A204.1 (cell line): ENCODE measurements at regions not wholly inside any gene's neighbourhood (a gene's known extent, or its start where the extent isn't known, plus 50 kb on each side); places are given as distances from the start of the nearest gene placed in this dataset.
"Not testable (repeated sequence)": the region's sequence is repeated elsewhere in the genome, so short reads cannot be mapped to it uniquely, and the experiment has no call there.

Experiments used
- FAIRE-seq: peaks from 2 replicates; lab custom pipeline; 2012; peaks lifted over from hg19 to GRCh38; lab: Jason Lieb, UNC

- no peak for FAIRE-seq
Observed at GRCh38 chr5:28603869-28604268, 1565.5 kb upstream of the CDH9 start.

DNA sequence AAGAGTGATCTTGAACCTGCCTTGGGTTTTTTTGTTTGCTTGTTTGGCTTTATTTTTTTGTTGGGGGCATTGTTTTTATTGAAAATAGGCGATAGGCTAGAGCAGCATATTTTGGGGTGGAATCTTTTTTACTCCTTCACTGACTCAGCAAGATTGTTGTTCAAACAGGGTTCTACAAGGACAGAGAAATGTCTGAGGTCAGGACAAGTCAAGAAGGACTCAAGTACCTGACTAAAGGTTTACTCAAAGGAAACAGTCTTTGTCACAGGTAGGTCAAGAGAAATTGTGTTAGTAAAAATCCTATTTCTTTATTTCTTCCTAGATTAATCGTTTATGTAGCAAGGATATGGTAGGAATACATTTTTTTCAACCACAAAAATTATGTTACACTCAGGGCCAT lies 1564.0 kb upstream of the CDH9 start:
- FAIRE-seq = no peak

DNA sequence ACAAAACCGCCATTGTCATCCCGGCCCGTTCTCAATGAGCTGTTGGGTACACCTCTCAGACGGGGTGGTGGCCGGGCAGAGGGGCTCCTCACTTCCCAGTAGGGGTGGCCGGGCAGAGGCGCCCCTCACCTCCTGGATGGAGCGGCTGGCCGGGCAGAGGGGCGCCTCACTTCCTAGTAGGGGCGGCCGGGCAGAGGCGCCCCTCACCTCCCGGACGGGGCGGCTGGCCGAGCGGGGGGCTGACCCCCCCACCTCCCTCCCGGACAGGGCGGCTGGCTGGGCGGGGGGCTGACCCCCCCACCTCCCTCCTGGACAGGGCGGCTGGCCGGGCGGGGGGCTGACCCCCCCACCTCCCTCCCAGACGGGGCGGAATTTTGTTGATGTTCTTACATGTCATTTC lies 1558.3 kb upstream of the CDH9 start:
- not testable (repeated sequence) for FAIRE-seq

- no peak for FAIRE-seq
Observed at GRCh38 chr5:28580616-28581015, 1542.2 kb upstream of the CDH9 start.

DNA sequence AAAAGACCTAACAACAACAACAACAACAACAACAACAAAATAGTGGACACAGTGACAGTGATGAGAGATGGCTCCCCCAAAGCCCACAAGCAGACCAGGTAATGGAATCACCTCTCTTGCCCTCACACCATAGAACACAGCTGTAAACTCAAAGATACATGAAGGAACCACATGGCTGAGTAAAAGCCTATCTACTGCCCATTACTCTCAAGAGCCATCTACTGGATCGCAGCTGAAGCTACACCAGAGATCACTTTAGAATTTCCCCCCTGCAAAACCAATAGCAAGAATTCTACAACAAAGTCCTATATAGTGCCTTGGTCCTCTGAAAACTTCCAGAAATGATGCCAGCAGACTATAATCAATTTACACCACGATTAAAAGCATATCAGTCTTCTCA lies 1537.6 kb upstream of the CDH9 start:
- FAIRE-seq = no peak

- FAIRE-seq = no peak
Observed at GRCh38 chr5:28575368-28575767, 1537.0 kb upstream of the CDH9 start.

GRCh38 chr5:28574606-28575005 lies 1536.2 kb upstream of the CDH9 start:
- no peak for FAIRE-seq

DNA sequence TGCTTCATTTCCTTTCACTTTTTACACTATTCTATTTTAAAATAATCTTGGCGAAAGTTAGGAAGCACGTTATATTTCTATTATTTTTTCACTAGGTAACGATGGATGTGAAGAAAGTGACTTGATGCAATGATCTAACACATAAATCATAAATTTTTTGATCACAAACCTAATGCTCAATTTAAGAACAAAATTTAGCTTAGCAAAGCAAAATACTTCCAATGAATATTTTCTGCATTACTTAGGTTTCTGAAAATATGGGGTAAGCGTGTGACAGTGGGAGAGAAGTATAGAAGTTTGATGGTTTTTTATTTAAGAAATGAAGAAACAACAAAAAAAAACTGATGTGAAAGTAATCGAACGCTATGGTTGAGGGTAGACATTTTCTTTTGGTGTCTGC lies 1528.7 kb upstream of the CDH9 start:
- FAIRE-seq = no peak

GRCh38 chr5:28561522-28561921 lies 1523.1 kb upstream of the CDH9 start:
- FAIRE-seq = no peak

DNA sequence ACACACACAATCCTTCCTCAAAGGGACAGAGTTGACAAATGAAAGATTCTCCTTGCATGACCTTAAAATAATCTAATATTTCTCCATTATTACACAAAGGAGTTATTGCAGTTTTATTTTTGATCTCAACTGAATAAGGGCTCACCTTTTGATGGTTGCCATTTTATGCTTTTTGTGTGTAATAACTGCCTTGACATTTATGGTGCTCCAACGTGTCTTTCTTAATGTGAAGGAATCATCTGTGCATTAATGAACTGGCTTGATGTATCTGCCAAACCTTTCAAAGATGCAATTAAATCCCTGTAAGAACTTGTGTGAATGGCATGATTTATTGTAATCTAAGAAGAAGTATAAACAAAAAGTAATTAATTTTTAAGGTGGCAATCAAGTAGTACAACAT lies 1519.8 kb upstream of the CDH9 start:
- FAIRE-seq = no peak

DNA sequence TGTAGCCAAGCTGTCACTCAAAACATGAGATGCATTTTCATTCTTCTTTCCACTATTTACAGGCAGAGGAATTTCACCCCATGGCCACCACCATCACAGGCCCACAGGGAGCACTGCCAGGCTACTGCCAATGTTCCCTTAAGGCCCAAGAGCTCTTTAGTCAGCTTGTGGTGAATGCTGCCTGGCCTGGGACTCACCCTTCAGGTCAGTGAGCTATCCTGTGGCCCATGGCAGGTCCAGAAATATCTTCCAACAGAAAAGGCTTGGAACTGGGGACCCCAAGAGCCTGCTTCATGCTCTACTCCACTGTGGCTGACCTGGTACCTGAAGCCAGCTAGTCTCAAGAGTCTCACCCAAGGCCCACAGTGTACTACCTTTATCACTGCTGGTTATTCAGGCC lies 1518.7 kb upstream of the CDH9 start:
- no peak for FAIRE-seq

- FAIRE-seq = no peak
Observed at GRCh38 chr5:28549588-28549987, 1511.2 kb upstream of the CDH9 start.

GRCh38 chr5:28548856-28549255 lies 1510.5 kb upstream of the CDH9 start:
- FAIRE-seq = no peak

DNA sequence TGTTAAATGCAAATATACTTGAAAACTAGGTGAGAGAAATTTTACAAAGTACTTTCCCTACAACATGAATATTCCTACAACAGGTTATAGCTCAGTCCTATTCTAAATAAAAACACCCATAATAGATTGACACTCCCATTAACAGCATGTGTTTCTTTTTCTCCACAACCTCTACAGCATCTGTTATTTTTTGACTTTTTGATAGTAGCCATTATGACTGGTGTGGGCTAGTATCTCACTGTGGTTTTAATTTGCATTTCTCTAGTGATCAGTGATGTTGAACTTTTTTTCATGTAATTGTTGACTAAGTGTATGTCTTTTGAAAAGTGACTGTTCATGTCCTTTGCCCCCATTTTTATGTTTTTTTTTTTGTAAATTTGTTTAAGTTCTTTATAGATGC lies 1506.1 kb upstream of the CDH9 start:
- FAIRE-seq = no peak

DNA sequence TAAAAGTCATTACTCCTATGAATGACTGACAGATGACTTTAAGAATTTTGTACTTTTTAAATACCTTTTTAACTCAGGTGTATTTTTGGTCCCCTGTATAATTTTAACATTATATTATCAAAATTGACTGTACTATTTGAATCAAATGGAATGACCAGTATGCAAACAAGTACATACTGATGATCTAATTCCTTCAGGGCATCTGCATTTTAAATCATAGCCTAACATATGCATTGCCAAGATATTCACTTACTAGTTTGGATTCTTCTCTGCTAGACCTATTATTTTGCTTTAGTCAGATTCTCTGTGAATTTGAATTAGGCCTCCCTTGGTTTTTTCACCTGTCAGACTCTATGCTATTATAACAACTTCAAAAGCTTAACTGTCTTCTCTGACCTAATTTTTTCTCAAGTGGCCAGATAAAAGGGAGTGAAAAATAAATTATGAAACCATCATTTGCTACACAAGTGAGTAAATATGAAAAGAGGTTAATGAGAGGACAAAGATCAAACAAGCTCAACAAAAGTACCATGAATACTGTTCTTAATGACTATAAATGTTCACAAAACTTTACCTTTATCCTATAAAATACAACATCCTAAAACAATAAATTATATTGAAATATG lies 1505.2 kb upstream of the CDH9 start:
- FAIRE-seq = no peak

DNA sequence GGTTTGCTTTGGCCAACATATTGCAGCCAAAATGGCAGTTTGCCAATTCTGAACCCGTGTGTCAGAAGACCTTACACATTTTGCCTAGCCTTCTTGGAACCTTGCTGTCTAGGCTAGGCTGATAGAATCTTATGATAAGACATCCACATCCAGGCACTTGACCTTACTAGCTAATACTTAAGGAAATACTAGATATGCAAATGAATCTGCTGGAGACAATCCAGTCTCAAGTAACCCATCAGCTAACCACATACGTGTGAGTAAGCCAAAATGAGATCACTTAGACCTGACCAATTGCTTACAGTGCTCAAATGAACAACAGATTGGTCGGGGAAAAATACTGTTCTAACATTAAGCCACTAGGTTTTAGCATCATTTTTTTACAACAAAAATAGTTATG lies 1504.6 kb upstream of the CDH9 start:
- FAIRE-seq = no peak

- FAIRE-seq = no peak
Observed at GRCh38 chr5:28523888-28524635, 1485.7 kb upstream of the CDH9 start.

GRCh38 chr5:28523416-28523815 lies 1485.0 kb upstream of the CDH9 start:
- no peak for FAIRE-seq

DNA sequence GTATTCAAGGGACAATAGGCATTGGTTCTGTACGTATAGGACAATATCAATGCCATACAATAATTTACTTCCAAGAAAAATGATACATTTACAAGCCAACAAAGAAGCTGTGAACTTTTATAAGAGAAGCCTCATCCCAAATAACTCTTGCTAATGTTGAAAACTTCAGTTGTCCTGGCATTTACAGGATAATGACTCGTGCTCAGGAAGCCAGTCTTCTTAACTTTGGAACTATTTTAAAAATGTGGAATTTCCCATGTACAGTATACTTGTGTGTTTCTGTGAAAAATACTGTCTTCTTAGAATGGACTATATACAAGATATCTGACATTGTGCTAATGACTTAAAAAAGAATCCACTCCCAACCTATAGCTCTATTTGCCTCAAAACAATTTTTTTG lies 1479.3 kb upstream of the CDH9 start:
- FAIRE-seq = no peak

- FAIRE-seq = no peak
Observed at GRCh38 chr5:28516722-28517121, 1478.3 kb upstream of the CDH9 start.

DNA sequence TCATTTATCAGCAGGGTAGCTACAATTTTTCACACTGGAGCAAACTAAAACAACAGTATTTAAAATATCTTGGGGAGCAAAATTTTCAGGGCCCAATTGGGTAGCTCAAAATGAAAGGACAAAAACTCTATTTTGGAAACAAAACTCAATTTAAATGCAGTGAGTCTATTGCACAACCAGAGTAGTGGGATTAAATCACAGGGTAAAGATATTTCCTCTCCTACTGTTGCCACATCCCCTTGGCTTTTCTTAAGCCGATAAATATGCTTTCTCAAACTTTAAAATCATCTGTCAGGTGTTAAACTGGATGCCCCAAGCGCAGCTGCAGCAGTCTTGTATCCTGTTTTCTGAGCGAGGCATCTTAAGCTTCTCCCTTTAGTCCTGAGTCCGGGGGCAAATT lies 1474.3 kb upstream of the CDH9 start:
- no peak for FAIRE-seq

- FAIRE-seq = no peak
Observed at GRCh38 chr5:28505121-28505520, 1466.7 kb upstream of the CDH9 start.

GRCh38 chr5:28500511-28500910 lies 1462.1 kb upstream of the CDH9 start:
- no peak for FAIRE-seq

DNA sequence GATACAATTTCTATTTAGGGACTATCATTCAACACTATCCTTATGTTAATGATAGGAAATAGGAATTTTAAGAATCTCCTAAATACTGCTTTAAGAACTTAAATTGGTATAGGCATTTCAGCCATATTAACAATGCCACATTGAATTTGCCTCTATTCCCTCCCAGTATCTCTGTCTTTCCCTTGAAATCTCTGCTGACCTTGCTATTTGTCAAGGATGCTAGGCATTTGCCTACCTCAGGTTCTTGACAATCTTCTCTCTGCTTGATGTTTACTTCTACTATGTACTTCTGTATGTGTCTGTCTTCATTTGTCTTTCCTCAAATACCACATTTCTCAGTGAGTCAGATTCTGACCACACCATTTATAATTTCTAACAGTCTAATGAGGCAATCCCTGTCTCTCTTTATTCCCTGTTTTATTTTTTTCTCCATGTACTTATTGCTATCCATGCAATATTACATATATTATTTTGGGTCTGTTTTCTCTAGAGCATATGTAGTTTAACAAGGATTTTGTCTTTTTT lies 1461.4 kb upstream of the CDH9 start:
- FAIRE-seq = no peak
